OCI-LY3 (cell line): ENCODE measurements at regions not wholly inside any gene's neighbourhood (a gene's known extent, or its start where the extent isn't known, plus 50 kb on each side); places are given as distances from the start of the nearest gene placed in this dataset.

Experiments
- H2AFZ ChIP-seq: fragments of 200-600, 300-600 bp; shearing (Covaris generic); 2 replicates; pipeline ENCODE4 v1.6.0; 2014; ENCODE audit warnings: antibody characterized with exemption, low read depth, low read length
- H3K27ac ChIP-seq: fragments of 200-600, 300-600 bp; sonication (generic); 2 replicates; pipeline ENCODE4 v1.5.1; 2014; ENCODE audit warnings: mild to moderate bottlenecking, low read length, moderate library complexity, mixed read lengths
- H3K27me3 ChIP-seq: fragments of 200-600, 300-600 bp; sonication (generic); 2 replicates; pipeline ENCODE4 v1.6.1; 2014; ENCODE audit warnings: low read depth, low read length, mixed read lengths
- H3K36me3 ChIP-seq: fragments of 200-600, 300-600 bp; sonication (generic); replicated peaks from 2 replicates; pipeline ENCODE3; 2014; ENCODE audit warnings: low read depth, low read length, mixed read lengths
- H3K4me1 ChIP-seq: fragments of 300-600, 200-600 bp; sonication (generic); 2 replicates; pipeline ENCODE4 v1.6.1; 2014; ENCODE audit warnings: low read length, mixed read lengths
- H3K4me2 ChIP-seq: fragments of 200-600, 300-600 bp; sonication (generic); 2 replicates; pipeline ENCODE4 v1.6.1; 2014; ENCODE audit warnings: low read length, mixed read lengths
- H3K4me3 ChIP-seq: fragments of 300-600, 200-600 bp; sonication (generic); 2 replicates; pipeline ENCODE4 v1.5.1; 2014; ENCODE audit warnings: antibody characterized with exemption, mild to moderate bottlenecking, low read length, moderate library complexity
- H3K79me2 ChIP-seq: fragments of 300-600, 200-600 bp; shearing (Covaris generic); 2 replicates; pipeline ENCODE4 v1.6.1; 2014; ENCODE audit warnings: mild to moderate bottlenecking, low read length, mixed read lengths
- H3K9ac ChIP-seq: fragments of 300-600, 200-600 bp; shearing (Covaris generic); 2 replicates; pipeline ENCODE4 v1.6.0; 2014; ENCODE audit warnings: mild to moderate bottlenecking, low read length, moderate library complexity
- H3K9me3 ChIP-seq: fragments of 200-600, 300-600 bp; shearing (Covaris generic); 2 replicates; pipeline ENCODE4 v1.6.1; 2014; ENCODE audit warnings: low read length, mixed read lengths; ENCODE audit not compliant: insufficient read depth
- H4K20me1 ChIP-seq: fragments of 200-600, 300-600 bp; sonication (generic); 2 replicates; pipeline ENCODE4 v1.6.1; 2016; ENCODE audit warnings: low read length, mixed read lengths; ENCODE audit not compliant: insufficient read depth
- CTCF ChIP-seq: fragments of 200-600, 300-600 bp; sonication (generic); IDR thresholded peaks from 2 replicates; pipeline ENCODE4 v1.5.1; 2014; ENCODE audit warnings: antibody characterized with exemption, low read length, low read depth
- EZH2phosphoT487 ChIP-seq: fragments of 200-600 bp; shearing (Covaris generic); IDR thresholded peaks from 2 replicates; pipeline ENCODE4 v1.6.1; 2018; ENCODE audit warnings: antibody characterized with exemption, mixed run types, low read depth

GRCh38 chr13:48840366-48840765 lies 135.3 kb upstream of the FNDC3A start:
- Histone ChIP-seq H3K4me2 (no peak overlapping the region), H3K27me3 (no peaks in the 10 kb centered on the region), H3K9me3 (no peaks in the 10 kb centered on the region), H2AFZ (no peak overlapping the region), H4K20me1 (no peaks in the 10 kb centered on the region), H3K9ac (no peak overlapping the region), H3K27ac (no peak overlapping the region), H3K4me1 (no peaks in the 10 kb centered on the region), H3K4me3 (no peak overlapping the region), H3K36me3 (no peaks in the 10 kb centered on the region), H3K79me2 (no peaks in the 10 kb centered on the region)
- TF ChIP-seq CTCF: no peak
- no peak for TF ChIP-seq EZH2phosphoT487

- H3K4me3 ChIP-seq: no peak overlapping the region
- H4K20me1 ChIP-seq: no peaks in the 10 kb centered on the region
- H3K4me1 ChIP-seq: no peaks in the 10 kb centered on the region
- H3K4me2 ChIP-seq: no peak overlapping the region
- TF ChIP-seq CTCF (no peak), EZH2phosphoT487 (no peak)
- no peak overlapping the region for H2AFZ ChIP-seq
- H3K36me3 ChIP-seq: no peaks in the 10 kb centered on the region
- H3K27me3 ChIP-seq: no peaks in the 10 kb centered on the region
- no peaks in the 10 kb centered on the region for H3K9me3 ChIP-seq
- H3K27ac ChIP-seq: no peak overlapping the region
- H3K79me2 ChIP-seq: no peaks in the 10 kb centered on the region
- no peak overlapping the region for H3K9ac ChIP-seq
These were observed 133.4 kb upstream of the FNDC3A start for GRCh38 chr13:48842316-48842715.

GRCh38 chr13:48843630-48844380 lies 131.9 kb upstream of the FNDC3A start:
- no peak for TF ChIP-seq EZH2phosphoT487
- TF ChIP-seq CTCF: no peak
- H3K79me2 ChIP-seq: no peaks in the 10 kb centered on the region
- H3K9me3 ChIP-seq: no peaks in the 10 kb centered on the region
- H2AFZ ChIP-seq: no peak overlapping the region
- H4K20me1 ChIP-seq: no peaks in the 10 kb centered on the region
- H3K4me2 ChIP-seq: no peak overlapping the region
- no peak overlapping the region for H3K27ac ChIP-seq
- H3K27me3 ChIP-seq: no peaks in the 10 kb centered on the region
- H3K9ac ChIP-seq: no peak overlapping the region
- H3K4me3 ChIP-seq: no peak overlapping the region
- no peaks in the 10 kb centered on the region for H3K36me3 ChIP-seq
- H3K4me1 ChIP-seq: no peaks in the 10 kb centered on the region

GRCh38 chr13:48844676-48845075 lies 131.0 kb upstream of the FNDC3A start:
- H3K9me3 ChIP-seq: no peaks in the 10 kb centered on the region
- H3K79me2 ChIP-seq: no peaks in the 10 kb centered on the region
- no peak overlapping the region for H3K9ac ChIP-seq
- no peak for TF ChIP-seq CTCF
- no peak for TF ChIP-seq EZH2phosphoT487
- no peak overlapping the region for H3K4me3 ChIP-seq
- no peak overlapping the region for H2AFZ ChIP-seq
- no peaks in the 10 kb centered on the region for H3K36me3 ChIP-seq
- no peaks in the 10 kb centered on the region for H3K4me1 ChIP-seq
- H3K27me3 ChIP-seq: no peaks in the 10 kb centered on the region
- no peak overlapping the region for H3K27ac ChIP-seq
- H4K20me1 ChIP-seq: no peaks in the 10 kb centered on the region
- H3K4me2 ChIP-seq: no peak overlapping the region
